ENCODE measurements at regions not wholly inside any gene's neighbourhood (a gene's known extent, or its start where the extent isn't known, plus 50 kb on each side); places are given as distances from the start of the nearest gene placed in this dataset.
A peak's percentile ranks its signal among the peaks of the same experiment; 100 is the strongest.

DNA sequence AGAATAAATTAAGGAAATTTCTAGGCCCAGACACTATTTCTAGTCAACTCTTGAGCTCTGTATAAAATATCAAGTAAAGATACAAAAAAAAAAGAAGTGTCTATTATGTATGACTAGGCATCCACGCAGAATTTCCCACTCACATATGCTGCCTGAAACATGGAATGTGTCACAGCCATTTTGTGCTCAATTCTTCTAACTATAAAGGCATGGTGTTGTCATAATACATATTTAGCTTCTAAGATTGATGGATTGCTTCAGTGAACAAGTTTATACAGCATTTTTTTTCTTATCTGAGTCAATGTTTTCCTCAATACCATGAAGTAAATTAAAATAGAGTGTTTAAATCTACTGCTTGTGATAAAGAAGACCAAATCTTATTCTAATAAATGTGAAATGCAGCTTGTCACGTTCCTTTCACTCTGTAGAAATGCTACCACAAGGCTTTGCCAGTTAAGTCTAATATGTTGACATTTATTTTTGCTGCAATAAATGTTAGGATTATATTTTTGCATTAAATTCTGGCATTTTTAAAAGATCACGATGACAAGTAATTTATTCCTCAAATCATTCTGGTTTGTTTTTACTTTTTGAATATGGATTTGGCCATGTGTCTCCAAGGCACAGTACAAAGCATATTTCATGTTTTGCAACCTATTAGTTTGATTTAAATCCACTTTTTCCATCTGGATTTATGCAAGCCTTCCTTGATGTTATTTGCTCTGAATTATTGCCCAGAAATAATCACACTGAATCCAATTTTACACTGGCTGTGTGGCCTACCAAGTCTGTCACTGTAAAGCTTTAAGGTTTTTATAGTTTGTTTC is 1829.0 kb upstream of the PCDH7 start:
- DNase-seq (ENCODE audit: low read depth in 4 of 6, low spot score in 6 of 6), result peak in 2 of 6 donors; percentile 49 to 54
- Histone ChIP-seq H3K4me1 (ENCODE audit: control insufficient read depth, insufficient read depth, low read length) (no peaks in the 10 kb centered on the region), H3K27me3 (ENCODE audit: control insufficient read depth, insufficient read depth, low read length) (no peaks in the 10 kb centered on the region), H3K27ac (ENCODE audit: low read depth, low read length) (no peak overlapping the region), H3K36me3 (ENCODE audit: control insufficient read depth, insufficient read depth, low read length) (no peaks in the 10 kb centered on the region), H3K4me3 (ENCODE audit: low read depth, low read length) (no peak overlapping the region), H3K9me3 (ENCODE audit: control insufficient read depth, insufficient read depth, low read length) (no peaks in the 10 kb centered on the region)
- no CpG with 5 or more reads among the region's 3 CpGs for WGBS (ENCODE audit: insufficient coverage)

GRCh38 chr4:28913466-28913865 is 1806.7 kb upstream of the PCDH7 start:
- peak in 1 of 6 donors; percentile 24 for DNase-seq (ENCODE audit: low read depth in 4 of 6, low spot score in 6 of 6)
- Histone ChIP-seq H3K36me3 (ENCODE audit: control insufficient read depth, insufficient read depth, low read length) (no peaks in the 10 kb centered on the region), H3K27me3 (ENCODE audit: control insufficient read depth, insufficient read depth, low read length) (no peaks in the 10 kb centered on the region), H3K4me1 (ENCODE audit: control insufficient read depth, insufficient read depth, low read length) (no peaks in the 10 kb centered on the region), H3K4me3 (ENCODE audit: low read depth, low read length) (no peak overlapping the region), H3K9me3 (ENCODE audit: control insufficient read depth, insufficient read depth, low read length) (no peaks in the 10 kb centered on the region), H3K27ac (ENCODE audit: low read depth, low read length) (no peak overlapping the region)
- no CpG with 5 or more reads among the region's 1 CpG for WGBS (ENCODE audit: insufficient coverage)

GRCh38 chr4:28916585-28916984 is 1803.6 kb upstream of the PCDH7 start:
- Histone ChIP-seq H3K27me3 (ENCODE audit: control insufficient read depth, insufficient read depth, low read length) (no peaks in the 10 kb centered on the region), H3K27ac (ENCODE audit: low read depth, low read length) (no peak overlapping the region), H3K4me1 (ENCODE audit: control insufficient read depth, insufficient read depth, low read length) (no peaks in the 10 kb centered on the region), H3K36me3 (ENCODE audit: control insufficient read depth, insufficient read depth, low read length) (no peaks in the 10 kb centered on the region), H3K9me3 (ENCODE audit: control insufficient read depth, insufficient read depth, low read length) (no peaks in the 10 kb centered on the region), H3K4me3 (ENCODE audit: low read depth, low read length) (no peak overlapping the region)
- 92% methylated on average over 2 of the region's 2 CpGs for WGBS (ENCODE audit: insufficient coverage)
- DNase-seq (ENCODE audit: low read depth in 4 of 6, low spot score in 6 of 6), result no peak

DNA sequence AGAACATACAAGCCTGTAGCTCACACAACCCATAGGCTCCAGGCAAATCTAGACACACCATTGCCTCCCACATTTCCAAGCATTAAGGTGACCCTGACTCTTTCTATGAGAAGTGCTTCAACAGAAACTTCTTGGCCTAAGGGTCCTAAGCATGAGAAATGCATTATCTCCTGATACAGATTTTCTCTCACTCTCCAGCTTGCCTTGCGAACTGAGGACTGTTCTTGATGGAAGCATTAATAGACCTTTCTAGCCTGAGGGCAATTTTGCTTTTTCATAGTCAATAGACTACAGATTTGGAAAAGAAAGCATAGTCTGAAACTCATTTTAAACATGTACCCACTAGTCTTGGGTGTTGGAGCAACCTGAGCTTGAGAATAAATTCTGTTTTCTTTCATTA is 1801.3 kb upstream of the PCDH7 start:
- WGBS (ENCODE audit: insufficient coverage), result no CpG with 5 or more reads among the region's 1 CpG
- no peaks in the 10 kb centered on the region for H3K9me3 ChIP-seq (ENCODE audit: control insufficient read depth, insufficient read depth, low read length)
- H3K4me3 ChIP-seq (ENCODE audit: low read depth, low read length), result no peak overlapping the region
- H3K4me1 ChIP-seq (ENCODE audit: control insufficient read depth, insufficient read depth, low read length), result no peaks in the 10 kb centered on the region
- no peaks in the 10 kb centered on the region for H3K36me3 ChIP-seq (ENCODE audit: control insufficient read depth, insufficient read depth, low read length)
- H3K27ac ChIP-seq (ENCODE audit: low read depth, low read length), result no peak overlapping the region
- DNase-seq (ENCODE audit: low read depth in 4 of 6, low spot score in 6 of 6), result no peak
- no peaks in the 10 kb centered on the region for H3K27me3 ChIP-seq (ENCODE audit: control insufficient read depth, insufficient read depth, low read length)

- H3K27ac ChIP-seq (ENCODE audit: low read depth, low read length), result no peak overlapping the region
- no peaks in the 10 kb centered on the region for H3K4me1 ChIP-seq (ENCODE audit: control insufficient read depth, insufficient read depth, low read length)
- H3K9me3 ChIP-seq (ENCODE audit: control insufficient read depth, insufficient read depth, low read length), result no peaks in the 10 kb centered on the region
- H3K36me3 ChIP-seq (ENCODE audit: control insufficient read depth, insufficient read depth, low read length), result no peaks in the 10 kb centered on the region
- DNase-seq (ENCODE audit: low read depth in 4 of 6, low spot score in 6 of 6), result no peak
- no peak overlapping the region for H3K4me3 ChIP-seq (ENCODE audit: low read depth, low read length)
- 89% methylated on average over 3 of the region's 5 CpGs for WGBS (ENCODE audit: insufficient coverage)
- no peaks in the 10 kb centered on the region for H3K27me3 ChIP-seq (ENCODE audit: control insufficient read depth, insufficient read depth, low read length)
Measured at GRCh38 chr4:28921886-28922285, 1798.3 kb upstream of the PCDH7 start.

GRCh38 chr4:28926156-28926555 is 1794.0 kb upstream of the PCDH7 start:
- no peak overlapping the region for H3K4me3 ChIP-seq (ENCODE audit: low read depth, low read length)
- DNase-seq (ENCODE audit: low read depth in 4 of 6, low spot score in 6 of 6), result peak in 1 of 6 donors; percentile 4
- H3K4me1 ChIP-seq (ENCODE audit: control insufficient read depth, insufficient read depth, low read length), result no peaks in the 10 kb centered on the region
- no peak overlapping the region for H3K27ac ChIP-seq (ENCODE audit: low read depth, low read length)
- no peaks in the 10 kb centered on the region for H3K36me3 ChIP-seq (ENCODE audit: control insufficient read depth, insufficient read depth, low read length)
- H3K9me3 ChIP-seq (ENCODE audit: control insufficient read depth, insufficient read depth, low read length), result no peaks in the 10 kb centered on the region
- H3K27me3 ChIP-seq (ENCODE audit: control insufficient read depth, insufficient read depth, low read length), result no peaks in the 10 kb centered on the region

DNA sequence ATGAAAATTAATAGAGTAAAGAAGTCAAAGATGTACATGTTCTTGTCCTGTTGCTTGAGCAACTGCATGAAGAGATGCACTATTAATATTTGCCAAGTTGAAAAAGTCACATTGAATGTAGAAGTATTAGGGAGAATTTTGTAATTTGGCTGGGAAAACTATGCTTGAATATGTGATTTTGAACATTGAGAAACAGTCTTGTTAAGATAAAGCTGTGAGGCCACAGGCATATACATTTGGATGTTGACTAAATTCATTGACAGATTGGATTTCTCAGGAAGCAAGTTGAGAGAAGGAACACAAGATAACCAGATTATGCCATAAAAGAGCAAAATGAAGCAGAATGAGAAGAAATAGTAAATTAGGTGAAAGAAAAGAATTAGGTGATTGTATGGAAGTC is 1777.5 kb upstream of the PCDH7 start:
- Histone ChIP-seq H3K27me3 (ENCODE audit: control insufficient read depth, insufficient read depth, low read length) (no peaks in the 10 kb centered on the region), H3K27ac (ENCODE audit: low read depth, low read length) (no peak overlapping the region), H3K36me3 (ENCODE audit: control insufficient read depth, insufficient read depth, low read length) (no peaks in the 10 kb centered on the region), H3K4me1 (ENCODE audit: control insufficient read depth, insufficient read depth, low read length) (no peaks in the 10 kb centered on the region), H3K9me3 (ENCODE audit: control insufficient read depth, insufficient read depth, low read length) (no peaks in the 10 kb centered on the region), H3K4me3 (ENCODE audit: low read depth, low read length) (no peak overlapping the region)
- no peak for DNase-seq (ENCODE audit: low read depth in 4 of 6, low spot score in 6 of 6)

DNA sequence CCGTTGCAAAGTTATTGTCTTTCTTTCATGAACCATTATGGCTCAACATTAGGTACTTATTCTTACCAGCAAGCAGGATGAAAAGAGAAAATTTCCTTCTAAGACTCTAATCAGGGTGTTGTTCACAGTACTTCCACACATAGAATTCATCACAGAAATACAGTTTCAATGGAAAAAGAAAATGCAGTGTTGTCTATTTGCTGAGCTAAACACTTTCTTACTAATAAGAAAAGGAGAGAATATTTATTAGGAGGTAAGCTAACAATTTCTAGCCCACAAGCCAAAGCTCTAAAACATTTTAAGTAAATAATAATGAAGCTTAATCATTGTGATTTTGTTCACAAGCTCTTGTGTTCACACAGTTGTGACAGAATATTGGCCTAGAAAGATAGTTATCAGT is 1772.8 kb upstream of the PCDH7 start:
- Histone ChIP-seq H3K4me3 (ENCODE audit: low read depth, low read length) (no peak overlapping the region), H3K27ac (ENCODE audit: low read depth, low read length) (no peak overlapping the region), H3K36me3 (ENCODE audit: control insufficient read depth, insufficient read depth, low read length) (no peaks in the 10 kb centered on the region), H3K4me1 (ENCODE audit: control insufficient read depth, insufficient read depth, low read length) (no peaks in the 10 kb centered on the region), H3K9me3 (ENCODE audit: control insufficient read depth, insufficient read depth, low read length) (no peaks in the 10 kb centered on the region), H3K27me3 (ENCODE audit: control insufficient read depth, insufficient read depth, low read length) (no peaks in the 10 kb centered on the region)
- no CpG with 5 or more reads among the region's 1 CpG for WGBS (ENCODE audit: insufficient coverage)
- DNase-seq (ENCODE audit: low read depth in 4 of 6, low spot score in 6 of 6), result no peak

- Histone ChIP-seq H3K27ac (ENCODE audit: low read depth, low read length) (no peak overlapping the region), H3K4me3 (ENCODE audit: low read depth, low read length) (no peak overlapping the region), H3K36me3 (ENCODE audit: control insufficient read depth, insufficient read depth, low read length) (no peaks in the 10 kb centered on the region), H3K9me3 (ENCODE audit: control insufficient read depth, insufficient read depth, low read length) (no peaks in the 10 kb centered on the region), H3K27me3 (ENCODE audit: control insufficient read depth, insufficient read depth, low read length) (no peaks in the 10 kb centered on the region), H3K4me1 (ENCODE audit: control insufficient read depth, insufficient read depth, low read length) (no peaks in the 10 kb centered on the region)
- no peak for DNase-seq (ENCODE audit: low read depth in 4 of 6, low spot score in 6 of 6)
- no CpG with 5 or more reads among the region's 2 CpGs for WGBS (ENCODE audit: insufficient coverage)
Measured at GRCh38 chr4:28948501-28948900, 1771.7 kb upstream of the PCDH7 start.

DNA sequence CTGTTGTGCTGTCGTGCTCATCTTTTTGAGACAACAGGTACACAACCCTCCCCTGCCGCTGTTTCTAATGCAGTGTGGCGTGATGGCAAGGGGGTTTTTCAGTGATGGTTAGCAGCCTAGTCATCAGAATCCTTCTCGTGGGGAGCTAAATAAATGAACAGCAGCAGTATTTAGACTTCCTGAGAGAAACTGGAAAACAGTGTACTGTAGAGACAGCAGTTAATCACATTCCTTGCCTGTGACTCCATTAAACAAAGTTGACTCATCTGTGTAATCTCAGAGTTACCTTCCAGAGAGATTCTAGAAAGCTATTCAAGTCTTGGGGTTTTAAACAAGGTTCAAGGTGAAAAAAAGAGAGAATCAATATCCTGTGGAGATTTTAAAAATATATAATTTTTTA is 1753.2 kb upstream of the PCDH7 start:
- no peak overlapping the region for H3K27ac ChIP-seq (ENCODE audit: low read depth, low read length)
- peaks cover 2% of the 10 kb centered on the region for H3K9me3 ChIP-seq (ENCODE audit: control insufficient read depth, insufficient read depth, low read length)
- no peaks in the 10 kb centered on the region for H3K36me3 ChIP-seq (ENCODE audit: control insufficient read depth, insufficient read depth, low read length)
- no peak overlapping the region for H3K4me3 ChIP-seq (ENCODE audit: low read depth, low read length)
- DNase-seq (ENCODE audit: low read depth in 4 of 6, low spot score in 6 of 6), result no peak
- H3K4me1 ChIP-seq (ENCODE audit: control insufficient read depth, insufficient read depth, low read length), result no peaks in the 10 kb centered on the region
- H3K27me3 ChIP-seq (ENCODE audit: control insufficient read depth, insufficient read depth, low read length), result no peaks in the 10 kb centered on the region
- no CpG with 5 or more reads among the region's 4 CpGs for WGBS (ENCODE audit: insufficient coverage)

Measured in spinal cord (tissue), 9 donors.